KBM-7 (cell line): ENCODE measurements at regions not wholly inside any gene's neighbourhood (a gene's known extent, or its start where the extent isn't known, plus 50 kb on each side); places are given as distances from the start of the nearest gene placed in this dataset.
A peak's percentile ranks its signal among the peaks of the same experiment; 100 is the strongest.

Experiments used
- DNase-seq: peaks from one replicate; pipeline ENCODE4 v3.0.0-alpha.2; 2015
- in situ Hi-C: fragments of 300-500 bp; cut with MboI; formaldehyde crosslinking; loops from 2 replicates; pipeline ENCODE4 v1.14.3; 2020; ENCODE audit warnings: low sequenced_read_pairs, low pct_unique_long_range_greater_than_20kb, mixed read lengths

- DNase-seq, result no peak
- in situ Hi-C loops, result no loop called here
These were observed 98.2 kb upstream of the NUDT7 start for GRCh38 chr16:77624085-77624484.

- in situ Hi-C loops, result no loop called here
- DNase-seq, result no peak
These were observed 85.7 kb upstream of the NUDT7 start for GRCh38 chr16:77636615-77637014.

GRCh38 chr16:77637940-77638339 lies 84.4 kb upstream of the NUDT7 start:
- DNase-seq, result no peak
- in situ Hi-C loops, result no loop called here

GRCh38 chr16:77643176-77643575 lies 79.1 kb upstream of the NUDT7 start:
- in situ Hi-C loops, result no loop called here
- DNase-seq, result no peak

GRCh38 chr16:77645764-77646163 lies 76.5 kb upstream of the NUDT7 start:
- no peak for DNase-seq
- in situ Hi-C loops, result no loop called here

- in situ Hi-C loops, result no loop called here
- no peak for DNase-seq
These were observed 74.6 kb upstream of the NUDT7 start for GRCh38 chr16:77647726-77648125.

GRCh38 chr16:77650761-77651160 lies 71.6 kb upstream of the NUDT7 start:
- in situ Hi-C loops, result no loop called here
- DNase-seq, result no peak

GRCh38 chr16:77652399-77652798 lies 69.9 kb upstream of the NUDT7 start:
- in situ Hi-C loops, result no loop called here
- no peak for DNase-seq

GRCh38 chr16:77657016-77657415 lies 65.3 kb upstream of the NUDT7 start:
- peak; percentile 39 for DNase-seq

GRCh38 chr16:77660311-77660710 lies 62.0 kb upstream of the NUDT7 start:
- in situ Hi-C loops, result no loop called here
- DNase-seq, result no peak

More at GRCh38 chr16:77657016-77657415, 65.3 kb upstream of the NUDT7 start:
- in situ Hi-C loops, result no loop called here

- peak; percentile 71 for DNase-seq
- in situ Hi-C loops, result no loop called here
These were observed 60.1 kb upstream of the NUDT7 start for GRCh38 chr16:77662246-77662645.

GRCh38 chr16:77663711-77664110 lies 58.6 kb upstream of the NUDT7 start:
- no peak for DNase-seq
- in situ Hi-C loops, result no loop called here

- in situ Hi-C loops, result no loop called here
- DNase-seq, result no peak
These were observed 55.5 kb upstream of the NUDT7 start for GRCh38 chr16:77666771-77667170.

GRCh38 chr16:77668201-77668600 lies 54.1 kb upstream of the NUDT7 start:
- in situ Hi-C loops, result no loop called here

GRCh38 chr16:77669057-77669456 lies 53.3 kb upstream of the NUDT7 start:
- in situ Hi-C loops, result no loop called here
- no peak for DNase-seq

More at GRCh38 chr16:77668201-77668600, 54.1 kb upstream of the NUDT7 start:
- DNase-seq, result no peak
